NCI-H345 (cell line): ENCODE measurements at regions not wholly inside any gene's neighbourhood (a gene's known extent, or its start where the extent isn't known, plus 50 kb on each side); places are given as distances from the start of the nearest gene placed in this dataset.
"Not testable (repeated sequence)": the region's sequence is repeated elsewhere in the genome, so short reads cannot be mapped to it uniquely, and the experiment has no call there.

ENCODE experiments used
- DNase-seq: peaks from one replicate; lab custom pipeline; 2025; lab: John Stamatoyannopoulos, UW

DNA sequence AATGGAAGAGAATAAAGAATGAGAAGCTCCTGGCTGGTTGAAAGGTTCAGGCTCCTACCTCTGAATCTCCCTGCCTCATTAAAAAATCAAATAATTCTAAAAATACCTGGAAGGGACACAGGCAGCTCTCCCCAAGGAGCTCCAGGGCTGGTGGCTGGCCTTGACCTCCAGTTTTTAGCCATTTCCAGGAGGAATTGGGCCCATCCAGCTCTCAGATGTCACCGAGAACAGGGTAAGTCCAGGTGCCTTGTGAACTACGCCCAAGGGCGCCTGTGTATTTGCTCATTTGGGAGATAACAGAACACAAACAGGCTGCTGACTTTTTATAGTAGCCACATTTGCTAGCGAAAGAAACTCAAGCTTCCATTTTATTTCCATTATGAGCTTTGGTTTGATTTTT is 321.0 kb upstream of the C1orf174 start:
- DNase-seq: no peak

GRCh38 chr1:4224684-4225467 is 324.8 kb upstream of the C1orf174 start:
- no peak for DNase-seq

- DNase-seq: no peak
These were observed 327.9 kb upstream of the C1orf174 start for GRCh38 chr1:4227986-4228385.

- no peak for DNase-seq
These were observed 353.9 kb upstream of the C1orf174 start for GRCh38 chr1:4253935-4254334.

- DNase-seq: no peak
These were observed 356.3 kb upstream of the C1orf174 start for GRCh38 chr1:4256351-4256750.

GRCh38 chr1:4258146-4258777 is 358.2 kb upstream of the C1orf174 start:
- not testable (repeated sequence) for DNase-seq

DNA sequence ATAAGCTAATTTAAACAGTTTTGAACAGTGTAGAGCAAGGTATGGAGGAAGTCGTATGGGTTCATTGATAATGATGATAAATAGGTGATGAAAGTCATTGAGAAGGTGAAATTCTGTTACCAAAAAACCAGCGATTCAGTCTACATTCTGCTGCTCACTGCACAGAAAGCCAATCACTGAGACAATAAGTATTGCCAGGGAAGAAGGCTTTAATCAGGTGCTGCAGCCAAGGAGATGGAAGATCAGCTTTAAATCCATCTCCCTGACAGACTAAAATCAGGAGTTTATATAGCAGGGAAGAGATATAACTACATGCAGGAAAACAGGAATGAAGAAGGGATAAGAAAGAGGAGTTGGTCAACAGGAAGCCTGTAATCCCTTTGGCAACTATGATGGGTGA is 361.3 kb upstream of the C1orf174 start:
- no peak for DNase-seq

- no peak for DNase-seq
These were observed 362.6 kb upstream of the C1orf174 start for GRCh38 chr1:4262665-4263064.

DNA sequence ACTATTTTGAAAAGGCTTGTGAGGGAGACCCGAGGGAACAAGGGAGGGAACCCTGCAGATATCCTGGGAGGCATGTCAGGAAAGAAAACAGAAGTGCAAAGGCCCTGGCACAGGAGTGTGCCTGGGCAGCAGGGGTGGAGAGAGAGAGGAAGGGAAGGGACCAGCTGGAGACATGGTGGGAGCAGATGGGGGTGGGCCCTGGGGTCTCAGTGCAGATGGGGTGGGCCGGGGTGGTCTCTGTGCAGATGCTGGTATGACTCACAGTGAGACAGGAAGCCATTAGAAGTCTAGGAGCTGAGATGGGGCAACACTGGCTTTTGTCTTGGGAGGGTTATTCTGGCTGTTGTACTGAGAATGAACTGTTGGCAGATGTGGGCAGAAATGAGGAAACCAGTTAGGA is 363.6 kb upstream of the C1orf174 start:
- DNase-seq: no peak

DNA sequence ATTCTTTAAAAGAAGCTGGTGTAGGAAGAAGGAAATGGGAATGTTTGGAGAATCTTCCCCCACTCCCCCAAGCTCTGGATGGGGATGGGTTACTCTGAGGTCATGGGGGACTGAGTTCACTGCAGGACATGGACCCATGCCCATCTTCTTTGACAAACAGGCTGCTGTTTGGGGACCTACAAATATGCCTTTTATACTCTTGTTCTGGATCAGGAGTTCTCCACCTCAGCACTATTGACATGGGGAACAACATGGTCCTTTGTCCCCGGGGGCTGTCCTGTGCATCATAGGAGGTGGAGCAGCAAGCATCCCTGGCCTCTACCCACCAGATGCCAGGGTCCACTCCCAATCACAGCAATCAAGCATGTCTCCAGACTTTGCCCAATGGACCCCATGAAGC is 365.8 kb upstream of the C1orf174 start:
- no peak for DNase-seq

DNA sequence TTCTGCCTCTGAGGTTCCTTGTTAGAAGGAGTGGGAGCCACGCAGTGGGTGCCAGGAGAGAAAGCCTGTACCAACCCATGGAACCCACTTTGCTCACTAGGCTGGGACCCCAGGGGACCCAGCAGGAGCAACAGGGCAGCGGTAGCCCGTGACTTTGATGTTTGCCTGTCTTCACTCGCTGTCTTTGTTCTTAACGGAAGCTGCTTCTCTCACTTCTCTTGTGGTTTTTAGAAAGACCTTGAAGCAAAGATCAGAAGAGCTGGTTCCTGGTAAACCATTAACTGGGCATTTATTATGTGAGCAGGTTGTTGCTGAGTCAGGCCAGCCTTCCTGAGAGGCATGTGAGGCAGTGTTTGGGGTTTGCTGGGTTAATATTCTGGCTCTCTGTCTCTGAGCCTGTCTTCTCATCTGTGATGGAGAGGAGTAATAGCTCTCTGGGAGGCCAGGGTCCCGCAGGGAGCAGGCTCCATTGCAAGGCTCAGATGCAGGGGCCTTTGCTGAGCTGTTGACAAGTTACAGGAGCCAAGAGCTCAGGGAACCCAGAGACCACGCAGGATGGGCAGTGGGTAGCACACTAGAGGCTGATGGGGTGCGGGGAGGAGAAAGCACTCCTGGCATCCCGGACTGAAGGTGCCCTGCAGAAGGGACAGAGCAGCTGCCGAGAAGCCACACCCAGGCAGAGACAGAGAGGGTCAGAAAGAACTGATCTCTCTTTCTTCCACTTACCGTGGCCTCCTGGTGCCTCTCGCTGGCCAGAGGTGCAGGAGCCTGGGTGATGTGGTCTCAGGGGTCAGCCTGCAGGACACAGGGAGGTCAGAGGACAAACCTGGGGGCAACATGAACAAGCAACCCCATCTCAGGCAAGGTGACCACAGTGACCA is 367.5 kb upstream of the C1orf174 start:
- DNase-seq: no peak

- DNase-seq: no peak
These were observed 368.3 kb upstream of the C1orf174 start for GRCh38 chr1:4268262-4268888.

DNA sequence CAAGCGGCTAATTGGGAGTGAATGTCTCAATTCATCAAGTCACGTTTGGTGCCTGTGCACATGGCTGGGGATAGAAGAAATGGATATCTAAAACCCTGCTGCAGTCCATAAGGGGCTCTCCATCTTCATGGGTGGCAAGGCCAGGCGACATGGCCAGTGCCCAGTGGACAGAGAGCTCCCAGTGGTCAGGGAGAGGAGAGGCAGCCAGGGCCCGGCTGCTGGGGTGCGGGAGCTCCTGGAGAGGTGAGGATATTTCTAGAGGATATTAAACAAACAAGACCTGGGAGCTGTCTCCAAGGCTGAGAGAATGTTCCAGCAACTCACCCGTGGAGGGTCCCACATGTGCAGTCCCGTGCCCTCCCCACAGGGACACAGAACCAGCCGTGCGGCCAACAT is 368.8 kb upstream of the C1orf174 start:
- DNase-seq: no peak

DNA sequence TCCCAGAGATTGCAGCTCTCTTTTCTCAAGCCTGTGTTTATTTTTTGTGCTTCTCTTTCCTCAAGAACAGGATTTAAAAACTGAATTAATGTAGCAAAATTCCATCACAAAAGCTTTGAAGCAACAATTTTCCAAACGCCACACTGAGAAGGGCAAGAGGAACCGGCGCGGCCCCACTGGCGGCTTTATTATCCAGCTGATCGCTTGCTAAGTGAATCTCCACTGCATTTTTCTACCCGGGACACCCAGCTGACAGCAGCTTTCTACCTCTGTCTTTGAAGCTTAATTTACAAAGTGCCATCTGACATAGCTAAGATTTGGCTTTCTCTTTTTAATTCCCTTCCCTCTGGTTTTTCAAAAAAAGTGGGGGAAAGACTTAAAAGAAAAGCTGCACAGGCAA is 369.3 kb upstream of the C1orf174 start:
- DNase-seq: no peak

DNA sequence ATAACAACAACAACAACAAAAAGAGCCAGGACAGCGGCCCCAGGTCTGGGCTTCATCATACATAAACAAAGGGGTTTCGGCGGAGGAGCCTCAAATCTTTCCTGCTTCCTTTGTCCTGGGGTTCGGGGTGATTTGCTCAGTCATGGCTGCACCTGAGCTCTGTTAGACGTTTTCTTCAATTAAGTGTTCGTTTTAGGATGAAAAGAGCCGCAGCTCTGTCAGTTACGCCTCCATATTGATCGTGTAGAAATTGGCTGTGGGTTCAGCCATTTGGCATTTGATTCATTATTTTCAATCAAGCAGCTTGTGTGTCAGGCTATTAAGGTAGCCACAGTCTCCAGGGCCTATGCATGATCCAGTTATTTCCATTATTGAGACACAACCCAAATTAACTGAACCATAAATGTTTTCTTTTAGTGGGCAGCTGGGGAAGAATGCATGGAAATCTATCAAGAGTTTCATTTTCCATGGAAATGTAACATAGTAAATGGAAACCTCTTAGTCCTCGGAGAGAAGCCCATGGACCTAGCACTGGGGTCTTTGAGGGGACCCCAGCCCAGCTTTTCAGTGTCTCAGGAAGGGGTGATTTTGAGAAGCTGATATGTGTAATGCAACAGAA is 370.0 kb upstream of the C1orf174 start:
- DNase-seq: no peak

DNA sequence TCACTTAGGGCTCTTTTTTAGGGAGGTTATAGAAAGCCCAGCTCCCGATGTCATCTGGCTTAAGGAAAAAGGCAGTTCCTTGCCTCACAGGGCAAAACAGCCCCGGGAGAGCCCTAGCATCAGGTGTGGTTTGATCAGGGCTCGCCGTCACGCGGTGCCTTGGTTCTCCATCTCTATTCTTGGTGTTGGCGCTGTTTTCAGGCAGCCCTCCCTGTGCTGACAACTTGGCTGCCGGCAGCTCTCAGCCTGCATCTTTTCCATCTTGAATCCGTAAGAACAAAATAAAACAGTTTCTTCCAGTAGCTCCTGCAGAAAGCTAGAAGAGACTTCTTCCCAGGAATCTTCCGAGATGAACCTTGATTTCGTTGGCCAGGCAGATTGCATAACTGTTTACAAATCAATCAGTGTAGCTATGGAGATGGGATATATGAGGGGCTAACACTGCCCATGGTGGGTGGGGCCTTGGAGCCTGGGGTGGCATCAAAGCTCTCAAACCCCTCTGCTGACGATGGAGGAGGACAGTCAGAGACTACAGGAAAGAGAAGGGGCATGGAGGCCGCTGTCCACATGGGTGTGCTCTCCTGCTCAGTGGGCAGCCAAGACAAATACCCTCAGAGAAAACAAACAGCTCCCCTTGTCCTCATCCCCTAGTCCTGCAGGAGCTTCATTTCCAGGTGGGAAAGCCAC is 370.7 kb upstream of the C1orf174 start:
- DNase-seq: no peak

DNA sequence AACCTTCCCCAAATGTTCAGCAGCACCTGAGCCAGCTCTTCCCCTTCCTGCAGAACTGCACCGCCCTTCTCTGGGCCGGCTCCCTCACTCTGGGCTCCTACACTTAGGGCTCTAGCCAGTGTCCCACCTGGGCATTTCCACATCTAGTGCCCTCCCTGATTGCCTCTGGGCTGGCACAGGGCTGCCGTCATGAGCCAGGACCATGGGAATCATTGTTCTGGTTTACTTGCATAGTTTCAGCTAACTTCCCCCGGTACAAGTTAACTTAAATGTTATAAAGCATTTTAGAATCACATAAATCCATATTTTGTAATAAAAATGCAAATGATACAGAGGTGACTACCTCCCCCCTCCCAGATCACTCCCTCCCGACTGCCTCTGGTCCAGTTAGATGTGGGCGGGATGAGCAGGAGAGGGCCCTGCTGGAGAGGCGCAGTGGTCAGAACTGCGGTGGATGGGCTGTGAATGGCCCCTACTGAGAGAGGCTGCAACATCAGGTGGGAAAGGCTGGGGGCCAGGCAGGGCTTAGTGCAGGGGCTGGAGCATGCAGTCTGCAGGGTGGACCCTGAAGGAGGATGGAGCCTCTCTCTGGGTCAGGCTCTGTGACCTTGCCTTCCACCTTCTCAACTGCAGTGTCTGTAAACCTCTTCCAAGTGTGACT is 371.4 kb upstream of the C1orf174 start:
- DNase-seq: no peak

DNA sequence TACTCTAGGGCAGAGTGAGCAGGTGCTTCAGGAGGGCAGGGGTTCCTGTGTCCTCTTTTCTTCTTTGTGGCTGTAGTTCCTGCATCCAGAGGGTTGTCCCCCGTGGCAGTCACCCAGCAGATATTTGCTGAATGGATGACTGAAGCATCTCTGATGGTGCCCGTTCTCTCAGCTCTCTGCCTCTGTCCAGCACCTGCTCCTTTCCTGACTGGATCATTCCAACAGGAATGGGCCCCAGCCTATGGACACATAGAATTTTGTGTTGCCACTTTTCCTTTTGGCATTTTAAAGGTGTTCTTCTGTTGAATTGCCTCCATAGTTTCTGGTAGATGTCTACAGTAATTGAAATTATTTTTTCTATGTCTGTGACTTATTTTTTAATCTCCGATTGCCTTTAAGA is 372.5 kb upstream of the C1orf174 start:
- DNase-seq: no peak

DNA sequence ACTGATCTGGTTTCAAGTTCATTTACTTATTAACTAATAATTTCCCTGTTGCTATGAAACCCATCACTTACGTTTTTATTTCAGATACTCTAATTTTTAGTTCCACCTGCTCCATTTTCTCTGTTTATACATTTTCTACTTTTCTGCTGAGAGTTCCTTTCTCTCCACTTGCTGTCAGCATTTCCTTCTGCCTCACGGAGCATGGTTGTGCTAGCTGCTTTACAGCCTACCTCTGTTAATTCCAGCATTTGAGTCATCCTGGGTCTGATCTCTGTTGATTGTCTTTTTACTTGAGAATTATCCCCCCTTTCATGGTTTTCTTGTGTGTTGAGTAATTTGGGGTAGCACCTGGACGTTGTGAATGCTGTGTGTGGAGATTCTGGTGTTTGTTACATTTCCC is 373.2 kb upstream of the C1orf174 start:
- no peak for DNase-seq

GRCh38 chr1:4273747-4274146 is 373.7 kb upstream of the C1orf174 start:
- DNase-seq: no peak

- DNase-seq: no peak
These were observed 375.0 kb upstream of the C1orf174 start for GRCh38 chr1:4275083-4275482.
